Naive thymus-derived CD4-positive, alpha-beta T cell (primary cell): ENCODE measurements at regions not wholly inside any gene's neighbourhood (a gene's known extent, or its start where the extent isn't known, plus 50 kb on each side); places are given as distances from the start of the nearest gene placed in this dataset.
"Not testable (repeated sequence)": the region's sequence is repeated elsewhere in the genome, so short reads cannot be mapped to it uniquely, and the experiment has no call there.

Source experiments
- ATAC-seq: fragments of 150-1000 bp; cut with Tn5 transposase; 2 replicates; pipeline ENCODE4 v1.10.0; 2021; ENCODE audit warnings: mild to moderate bottlenecking, moderate library complexity
- CTCF ChIA-PET: fragments of 350-600 bp; sonication (Branson Sonifier 250); formaldehyde crosslinking; loops from one replicate; lab custom pipeline; 2021; ENCODE audit warnings: antibody characterized with exemption; lab: Charles Lee
- POLR2A ChIA-PET: fragments of 350-600 bp; sonication (Branson Sonifier 250); formaldehyde crosslinking; loops from one replicate; lab custom pipeline; 2021; ENCODE audit warnings: antibody characterized with exemption, inconsistent platforms; lab: Charles Lee
- DNase-seq, 9 donors: peaks; one replicate each; pipeline versions ENCODE4 v3.0.0 to v3.0.0-alpha.2; 2020 to 2022; ENCODE audit warnings: mixed read lengths in 1 of 9
- H3K27ac ChIP-seq: one replicate; pipeline ENCODE4 v1.7.0; 2013; ENCODE audit warnings: mild to moderate bottlenecking, low read depth, low read length, moderate library complexity
- H3K27me3 ChIP-seq, 2 donors: one replicate each; pipeline ENCODE4 v1.7.0; 2013; ENCODE audit warnings: low read length in 2 of 2, mild to moderate bottlenecking in 2 of 2, moderate library complexity in 2 of 2; ENCODE audit not compliant: control insufficient read depth in 2 of 2, insufficient read depth in 2 of 2
- H3K36me3 ChIP-seq, 3 experiments: 1 replicate in 2 of 3; 2 replicates in 1 of 3; pipeline ENCODE4 v1.7.0; 2013; ENCODE audit warnings: low read length in 3 of 3, mild to moderate bottlenecking in 3 of 3, moderate library complexity in 1 of 3; ENCODE audit not compliant: insufficient read depth in 3 of 3, control insufficient read depth in 2 of 3
- H3K4me1 ChIP-seq, 2 donors: one replicate each; pipeline ENCODE4 v1.7.0; 2013; ENCODE audit warnings: low read length in 2 of 2, mild to moderate bottlenecking in 2 of 2, moderate library complexity in 1 of 2; ENCODE audit not compliant: control insufficient read depth in 2 of 2, insufficient read depth in 2 of 2
- H3K4me3 ChIP-seq: 2 replicates; pipeline ENCODE4 v1.7.0; 2013; ENCODE audit warnings: mild to moderate bottlenecking, low read length
- H3K9me3 ChIP-seq, 3 experiments: 1 replicate in 2 of 3; 2 replicates in 1 of 3; pipeline ENCODE4 v1.7.0; 2013; ENCODE audit warnings: low read length in 3 of 3; ENCODE audit not compliant: control insufficient read depth in 2 of 3
- H3K27ac Mint-ChIP-seq, 9 donors: one replicate each; pipeline ENCODE4 v1.8.0; 2020 to 2022; ENCODE audit warnings: mixed read lengths in 9 of 9, mild to moderate bottlenecking in 8 of 9, moderate library complexity in 5 of 9, inconsistent platforms in 2 of 9
- H3K27me3 Mint-ChIP-seq, 5 donors: one replicate each; pipeline ENCODE4 v1.8.0; 2021 to 2022; ENCODE audit warnings: mixed read lengths in 5 of 5, mild to moderate bottlenecking in 1 of 5
- H3K36me3 Mint-ChIP-seq, 5 donors: one replicate each; pipeline ENCODE4 v1.8.0; 2020 to 2022; ENCODE audit warnings: mixed read lengths in 5 of 5, mild to moderate bottlenecking in 3 of 5, inconsistent platforms in 1 of 5
- H3K4me1 Mint-ChIP-seq, 7 donors: one replicate each; pipeline ENCODE4 v1.8.0; 2020 to 2022; ENCODE audit warnings: mixed read lengths in 7 of 7, mild to moderate bottlenecking in 3 of 7, inconsistent platforms in 1 of 7
- H3K4me3 Mint-ChIP-seq, 10 donors: one replicate each; pipeline ENCODE4 v1.8.0; 2020 to 2022; ENCODE audit warnings: mild to moderate bottlenecking in 10 of 10, mixed read lengths in 10 of 10, moderate library complexity in 6 of 10, inconsistent platforms in 2 of 10
- H3K9me3 Mint-ChIP-seq, 11 donors: one replicate each; pipeline ENCODE4 v1.8.0; 2020 to 2022; ENCODE audit warnings: mixed read lengths in 11 of 11, mild to moderate bottlenecking in 4 of 11, inconsistent platforms in 1 of 11, moderate library complexity in 1 of 11
- intact Hi-C, 2 donors: fragments of 100-400 bp; cut with micrococcal nuclease; formaldehyde crosslinking; loops; one replicate each; pipeline ENCODE4 v1.15.1; 2023

- no peak for ATAC-seq
- Mint-ChIP-seq H3K9me3 (peaks cover 0 to 26% (median 5%) of the 10 kb centered on the region in 11 donors), H3K27ac (no peak overlapping the region), H3K4me3 (no peak overlapping the region), H3K4me1 (no peaks in the 10 kb centered on the region), H3K36me3 (no peaks in the 10 kb centered on the region), H3K27me3 (no peaks in the 10 kb centered on the region)
- DNase-seq, result no peak
- intact Hi-C loops, result no loop called here
- no peak overlapping the region for H3K27ac ChIP-seq
- H3K9me3 ChIP-seq, result no peaks in the 10 kb centered on the region
- POLR2A ChIA-PET, result no interaction called here
- H3K4me3 ChIP-seq, result no peak overlapping the region
- CTCF ChIA-PET, result no interaction called here
- H3K27me3 ChIP-seq, result no peaks in the 10 kb centered on the region
- H3K36me3 ChIP-seq, result no peaks in the 10 kb centered on the region
- H3K4me1 ChIP-seq, result no peaks in the 10 kb centered on the region
Observed at GRCh38 chr14:87260460-87260859, 732.5 kb downstream of the GALC start.

GRCh38 chr14:87257421-87257820 is 735.6 kb downstream of the GALC start:
- Mint-ChIP-seq H3K9me3 (peaks cover 0 to 23% (median 8%) of the 10 kb centered on the region in 11 donors), H3K4me1 (no peaks in the 10 kb centered on the region), H3K27ac (no peak overlapping the region), H3K27me3 (no peaks in the 10 kb centered on the region), H3K36me3 (no peaks in the 10 kb centered on the region), H3K4me3 (no peak overlapping the region)
- no peaks in the 10 kb centered on the region for H3K9me3 ChIP-seq
- no peak overlapping the region for H3K27ac ChIP-seq
- POLR2A ChIA-PET, result no interaction called here
- CTCF ChIA-PET, result no interaction called here
- DNase-seq, result no peak
- no peaks in the 10 kb centered on the region for H3K4me1 ChIP-seq
- no peak for ATAC-seq
- intact Hi-C loops, result no loop called here
- no peaks in the 10 kb centered on the region for H3K36me3 ChIP-seq
- no peaks in the 10 kb centered on the region for H3K27me3 ChIP-seq
- no peak overlapping the region for H3K4me3 ChIP-seq

GRCh38 chr14:87255058-87255457 is 737.9 kb downstream of the GALC start:
- ChIA-PET POLR2A (no interaction called here), CTCF (no interaction called here)
- H3K27ac ChIP-seq, result no peak overlapping the region
- no peak overlapping the region for H3K4me3 ChIP-seq
- intact Hi-C loops, result no loop called here
- H3K4me1 Mint-ChIP-seq, result no peaks in the 10 kb centered on the region
- DNase-seq (no peak), ATAC-seq (no peak)
- no peaks in the 10 kb centered on the region for H3K9me3 ChIP-seq
- H3K27me3 Mint-ChIP-seq, result no peaks in the 10 kb centered on the region
- H3K36me3 ChIP-seq, result no peaks in the 10 kb centered on the region
- no peaks in the 10 kb centered on the region for H3K4me1 ChIP-seq
- H3K27me3 ChIP-seq, result no peaks in the 10 kb centered on the region
- no peak overlapping the region for H3K4me3 Mint-ChIP-seq
- peaks cover 0 to 20% (median 8%) of the 10 kb centered on the region in 11 donors for H3K9me3 Mint-ChIP-seq
- H3K36me3 Mint-ChIP-seq, result no peaks in the 10 kb centered on the region
- H3K27ac Mint-ChIP-seq, result no peak overlapping the region

- CTCF ChIA-PET, result no interaction called here
- Mint-ChIP-seq H3K4me1 (no peaks in the 10 kb centered on the region), H3K27ac (no peak overlapping the region), H3K4me3 (no peak overlapping the region), H3K27me3 (no peaks in the 10 kb centered on the region), H3K9me3 (peaks cover 0 to 14% (median 8%) of the 10 kb centered on the region in 11 donors), H3K36me3 (no peaks in the 10 kb centered on the region)
- H3K4me3 ChIP-seq, result no peak overlapping the region
- POLR2A ChIA-PET, result no interaction called here
- no peaks in the 10 kb centered on the region for H3K27me3 ChIP-seq
- no peaks in the 10 kb centered on the region for H3K36me3 ChIP-seq
- H3K27ac ChIP-seq, result no peak overlapping the region
- ATAC-seq (no peak), DNase-seq (no peak)
- intact Hi-C loops, result no loop called here
- H3K9me3 ChIP-seq, result no peaks in the 10 kb centered on the region
- no peaks in the 10 kb centered on the region for H3K4me1 ChIP-seq
Observed at GRCh38 chr14:87254331-87254874, 738.6 kb downstream of the GALC start.

GRCh38 chr14:87253791-87254190 is 739.2 kb downstream of the GALC start:
- H3K36me3 Mint-ChIP-seq, intact Hi-C loops, H3K4me1 ChIP-seq, CTCF ChIA-PET, H3K27me3 ChIP-seq, H3K27me3 Mint-ChIP-seq, H3K27ac ChIP-seq, H3K36me3 ChIP-seq, H3K4me3 Mint-ChIP-seq, ATAC-seq, POLR2A ChIA-PET, H3K9me3 ChIP-seq, DNase-seq, H3K4me3 ChIP-seq, H3K27ac Mint-ChIP-seq, H3K4me1 Mint-ChIP-seq: not testable (repeated sequence)
- H3K9me3 Mint-ChIP-seq, result peaks cover 0 to 12% (median 6%) of the 10 kb centered on the region in 11 donors

- Histone ChIP-seq H3K4me1 (no peaks in the 10 kb centered on the region), H3K4me3 (no peak overlapping the region), H3K36me3 (no peaks in the 10 kb centered on the region), H3K27me3 (no peaks in the 10 kb centered on the region), H3K27ac (no peak overlapping the region), H3K9me3 (no peaks in the 10 kb centered on the region)
- intact Hi-C loops, result no loop called here
- Mint-ChIP-seq H3K9me3 (peaks cover 0 to 23% (median 7%) of the 10 kb centered on the region in 11 donors), H3K27me3 (no peaks in the 10 kb centered on the region), H3K4me1 (no peaks in the 10 kb centered on the region), H3K27ac (no peak overlapping the region), H3K4me3 (no peak overlapping the region), H3K36me3 (no peaks in the 10 kb centered on the region)
- no peak for ATAC-seq
- ChIA-PET POLR2A (no interaction called here), CTCF (no interaction called here)
- DNase-seq, result no peak
Observed at GRCh38 chr14:87252103-87252502, 740.9 kb downstream of the GALC start.

- H3K36me3 ChIP-seq, result no peaks in the 10 kb centered on the region
- Mint-ChIP-seq H3K9me3 (peaks cover 0 to 23% (median 6%) of the 10 kb centered on the region in 11 donors), H3K27me3 (no peaks in the 10 kb centered on the region), H3K27ac (no peak overlapping the region), H3K4me3 (no peak overlapping the region), H3K4me1 (no peaks in the 10 kb centered on the region), H3K36me3 (peaks cover 0 to 4% (median 0%) of the 10 kb centered on the region in 5 donors)
- POLR2A ChIA-PET, result no interaction called here
- no peaks in the 10 kb centered on the region for H3K4me1 ChIP-seq
- DNase-seq (no peak), ATAC-seq (no peak)
- H3K4me3 ChIP-seq, result no peak overlapping the region
- CTCF ChIA-PET, result no interaction called here
- H3K27me3 ChIP-seq, result no peaks in the 10 kb centered on the region
- no peak overlapping the region for H3K27ac ChIP-seq
- intact Hi-C loops, result no loop called here
- H3K9me3 ChIP-seq, result no peaks in the 10 kb centered on the region
Observed at GRCh38 chr14:87251011-87251410, 742.0 kb downstream of the GALC start.
